Left lung (tissue), 4 donors: ENCODE measurements at regions not wholly inside any gene's neighbourhood (a gene's known extent, or its start where the extent isn't known, plus 50 kb on each side); places are given as distances from the start of the nearest gene placed in this dataset.

Experiments
- ATAC-seq: fragments of 200-7000 bp; cut with Tn5 transposase; one replicate; pipeline ENCODE4 v1.9.1; 2020; ENCODE audit warnings: moderate library complexity
- DNase-seq, 4 donors: peaks; one replicate each; pipeline ENCODE4 v3.0.0-alpha.2; 2013 to 2020
- H3K27ac ChIP-seq, 2 donors: fragments of 200-600 bp; sonication (generic) in 1 of 2; one replicate each; pipeline versions ENCODE4 v1.5.0 to v1.8.0; 2020 to 2021
- H3K27me3 ChIP-seq, 2 donors: fragments of 200-600 bp; sonication (generic) in 1 of 2; one replicate each; pipeline versions ENCODE4 v1.5.0 to v1.8.0; 2020 to 2021
- H3K36me3 ChIP-seq, 2 donors: fragments of 200-600 bp; sonication (generic) in 1 of 2; one replicate each; pipeline versions ENCODE4 v1.5.0 to v1.8.0; 2020 to 2021
- H3K4me1 ChIP-seq, 2 donors: fragments of 200-600 bp; one replicate each; pipeline ENCODE4 v1.8.0; 2021
- H3K4me3 ChIP-seq, 2 donors: fragments of 200-600 bp; sonication (generic) in 1 of 2; one replicate each; pipeline versions ENCODE4 v1.5.0 to v1.8.0; 2020 to 2021; ENCODE audit warnings: mild to moderate bottlenecking in 1 of 2
- H3K9me3 ChIP-seq, 2 donors: fragments of 200-600 bp; sonication (generic) in 1 of 2; one replicate each; pipeline versions ENCODE4 v1.5.0 to v1.8.0; 2020 to 2021
- CTCF ChIP-seq, 2 donors: fragments of 200-600 bp; sonication (generic) in 1 of 2; IDR thresholded peaks; one replicate each; pipeline versions ENCODE4 v1.5.0 to v1.8.0; 2021; ENCODE audit warnings: antibody characterized with exemption in 2 of 2
- intact Hi-C, 2 donors: fragments of 100-400 bp; cut with DNase I; formaldehyde crosslinking; loops; one replicate each; pipeline versions ENCODE4 v1.11.2 to v1.14.2; 2022
- donor health status: DM: no; HTN: yes; CAD: no.
- donor health status: DM: no; HTN: no; CAD: no.

- Histone ChIP-seq H3K4me1 (peaks cover 9 to 20% of the 10 kb centered on the region in 2 donors), H3K27ac (no peak overlapping the region), H3K27me3 (peaks cover 0 to 8% of the 10 kb centered on the region in 2 donors), H3K36me3 (no peaks in the 10 kb centered on the region), H3K4me3 (no peak overlapping the region), H3K9me3 (no peaks in the 10 kb centered on the region)
- peak; percentile 54 to 84 (median 67) for DNase-seq
- intact Hi-C loops = no loop called here
- peak; percentile 30 for ATAC-seq
- no peak for TF ChIP-seq CTCF (IDR thresholded peaks at IDR 0.05)
Observed at GRCh38 chr16:85390511-85391174, 222.5 kb upstream of the GSE1 start.

DNA sequence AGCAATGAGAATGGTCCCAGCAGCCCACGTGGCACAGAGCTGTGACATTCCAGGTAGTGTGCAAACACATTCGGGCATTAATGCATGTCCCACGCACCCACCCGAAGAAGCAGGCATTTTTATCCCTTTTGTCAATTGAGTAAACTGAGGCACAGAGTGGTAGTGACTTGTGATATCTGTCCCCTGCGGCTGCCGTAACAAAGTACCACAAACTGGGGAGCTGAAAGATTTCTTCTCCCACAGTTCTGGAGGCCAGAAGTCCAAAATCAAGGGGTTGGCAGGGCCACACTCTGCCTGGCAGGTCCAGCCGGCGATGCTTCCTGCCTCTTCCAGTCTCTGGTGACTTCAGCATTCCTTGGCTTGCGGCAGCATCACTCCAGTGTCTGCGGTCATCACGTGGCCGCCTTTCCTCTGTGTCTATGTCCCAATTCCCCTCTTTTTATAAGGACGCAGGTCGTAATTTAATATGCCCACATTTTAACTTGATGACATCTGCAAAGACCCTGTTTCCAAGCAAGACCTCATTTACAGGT lies 221.9 kb upstream of the GSE1 start:
- DNase-seq (peak in 2 of 4 donors; percentile 19 to 29), ATAC-seq (no peak)
- no peak overlapping the region for H3K4me3 ChIP-seq
- no peak overlapping the region for H3K27ac ChIP-seq
- no peak for TF ChIP-seq CTCF (IDR thresholded peaks at IDR 0.05)
- intact Hi-C loops = no loop called here
- H3K4me1 ChIP-seq = peaks cover 9 to 26% of the 10 kb centered on the region in 2 donors
- H3K9me3 ChIP-seq = no peaks in the 10 kb centered on the region
- peaks cover 0 to 8% of the 10 kb centered on the region in 2 donors for H3K27me3 ChIP-seq
- no peaks in the 10 kb centered on the region for H3K36me3 ChIP-seq

- H3K36me3 ChIP-seq = no peaks in the 10 kb centered on the region
- no peak for TF ChIP-seq CTCF (IDR thresholded peaks at IDR 0.05)
- H3K9me3 ChIP-seq = no peaks in the 10 kb centered on the region
- H3K27ac ChIP-seq = no peak overlapping the region
- intact Hi-C loops = no loop called here
- peaks cover 0 to 8% of the 10 kb centered on the region in 2 donors for H3K27me3 ChIP-seq
- H3K4me1 ChIP-seq = peaks cover 13 to 33% of the 10 kb centered on the region in 2 donors
- no peak overlapping the region for H3K4me3 ChIP-seq
- DNase-seq (peak in 2 of 4 donors; percentile 17 to 19), ATAC-seq (no peak)
Observed at GRCh38 chr16:85391769-85392583, 221.1 kb upstream of the GSE1 start.

DNA sequence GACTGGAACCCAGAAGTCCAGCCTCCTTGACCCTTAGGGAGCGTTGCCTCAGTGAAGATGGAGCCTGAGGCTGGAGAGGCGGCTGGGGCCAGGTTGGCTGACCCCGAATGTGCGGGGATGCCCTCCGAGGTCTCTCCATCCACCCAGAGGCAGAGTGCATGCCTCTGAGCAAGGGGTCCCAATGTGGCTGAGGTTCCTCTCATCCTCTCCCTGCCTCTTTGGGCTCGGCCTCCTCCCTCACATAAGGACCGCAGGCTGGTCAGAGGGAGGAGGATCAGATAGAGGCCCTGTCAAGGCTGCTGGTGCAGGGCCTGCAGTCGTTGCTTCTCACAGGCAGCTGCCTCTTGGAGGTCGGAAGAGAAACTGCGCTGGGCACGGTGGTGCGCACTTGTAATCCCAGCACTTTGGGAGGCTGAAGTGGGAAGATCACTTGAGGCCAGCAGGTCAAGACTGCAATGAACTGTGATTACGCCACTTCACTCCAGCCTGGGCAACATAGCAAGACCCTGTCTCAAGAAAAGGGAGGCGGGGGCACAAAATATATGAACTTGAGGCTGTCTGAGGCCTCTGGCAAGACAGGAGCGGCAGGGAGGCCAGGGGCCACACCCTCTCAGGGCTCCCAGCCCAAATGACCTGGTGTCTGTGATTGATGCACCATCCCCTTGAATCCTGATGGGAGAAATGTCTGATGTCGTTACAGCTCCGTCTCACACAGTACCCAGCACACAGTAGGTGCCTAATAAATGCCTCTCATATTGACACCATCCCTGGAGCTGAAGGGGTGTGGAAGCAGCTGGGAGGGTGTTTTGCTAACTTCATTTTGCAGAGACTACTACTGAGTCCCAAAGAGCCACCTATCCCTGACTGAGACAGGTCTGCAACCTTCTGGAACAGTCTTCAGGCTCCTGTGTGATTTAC lies 220.1 kb upstream of the GSE1 start:
- no peak for ATAC-seq
- TF ChIP-seq CTCF (IDR thresholded peaks at IDR 0.05) = no peak
- Histone ChIP-seq H3K4me3 (no peak overlapping the region), H3K36me3 (no peaks in the 10 kb centered on the region), H3K27me3 (peaks cover 0 to 8% of the 10 kb centered on the region in 2 donors), H3K9me3 (no peaks in the 10 kb centered on the region), H3K4me1 (peaks cover 13 to 33% of the 10 kb centered on the region in 2 donors), H3K27ac (no peak overlapping the region)
- intact Hi-C loops = no loop called here
- peak in 2 of 4 donors; percentile 22 to 41 for DNase-seq
